Liver (tissue), 8 donors: ENCODE measurements at regions not wholly inside any gene's neighbourhood (a gene's known extent, or its start where the extent isn't known, plus 50 kb on each side); places are given as distances from the start of the nearest gene placed in this dataset.

Experiments
- DNase-seq: peaks from one replicate; pipeline ENCODE4 v3.0.0-alpha.2; 2017; ENCODE audit warnings: low spot score
- H3K27ac ChIP-seq, 2 donors: one replicate each; pipeline ENCODE4 v1.7.0; 2013; ENCODE audit warnings: inconsistent platforms in 2 of 2, low read length in 2 of 2, control low read depth in 1 of 2, low read depth in 1 of 2, mild to moderate bottlenecking in 1 of 2
- H3K27me3 ChIP-seq, 4 donors: one replicate each; pipeline versions ENCODE4 v1.6.1 to v1.7.0; 2013; ENCODE audit warnings: low read length in 3 of 4, inconsistent platforms in 1 of 4, mild to moderate bottlenecking in 1 of 4, moderate library complexity in 1 of 4; ENCODE audit not compliant: control insufficient read depth in 4 of 4, insufficient read depth in 4 of 4
- H3K36me3 ChIP-seq, 4 donors: one replicate each; pipeline versions ENCODE4 v1.6.1 to v1.7.0; 2013; ENCODE audit warnings: low read length in 3 of 4, mild to moderate bottlenecking in 3 of 4, low read depth in 1 of 4, moderate library complexity in 1 of 4; ENCODE audit not compliant: control insufficient read depth in 4 of 4, insufficient read depth in 3 of 4
- H3K4me1 ChIP-seq, 4 donors: one replicate each; pipeline versions ENCODE4 v1.6.1 to v1.7.0; 2013; ENCODE audit warnings: low read length in 3 of 4, mild to moderate bottlenecking in 3 of 4, moderate library complexity in 1 of 4; ENCODE audit not compliant: control insufficient read depth in 4 of 4, insufficient read depth in 4 of 4
- H3K4me3 ChIP-seq, 3 donors: one replicate each; pipeline versions ENCODE4 v1.6.1 to v1.7.0; 2013; ENCODE audit warnings: low read length in 3 of 3, control low read depth in 1 of 3, low read depth in 1 of 3, mild to moderate bottlenecking in 1 of 3
- H3K9ac ChIP-seq, 2 donors: one replicate each; pipeline ENCODE4 v1.7.0; 2013; ENCODE audit warnings: low read length in 2 of 2, mild to moderate bottlenecking in 2 of 2, moderate library complexity in 2 of 2, control low read depth in 1 of 2, low read depth in 1 of 2
- H3K9me3 ChIP-seq, 4 donors: one replicate each; pipeline versions ENCODE4 v1.6.1 to v1.7.0; 2013; ENCODE audit warnings: low read length in 3 of 4; ENCODE audit not compliant: control insufficient read depth in 4 of 4
- EGR1 ChIP-seq, 2 donors: IDR thresholded peaks; 2 replicates each; pipeline ENCODE4 v1.6.1; 2016 to 2018; ENCODE audit warnings: antibody characterized with exemption in 2 of 2, low read depth in 2 of 2
- FOXA1 ChIP-seq: IDR thresholded peaks from 2 replicates; pipeline ENCODE4 v1.6.1; 2016; ENCODE audit warnings: antibody characterized with exemption
- GABPA ChIP-seq, 2 donors: IDR thresholded peaks in 1 of 2; conservative IDR thresholded peaks in 1 of 2; 2 replicates each; pipeline ENCODE4 v1.6.1; 2016; ENCODE audit warnings: antibody characterized with exemption in 2 of 2, mild to moderate bottlenecking in 1 of 2, moderate library complexity in 1 of 2
- HNF4A ChIP-seq, 2 donors: conservative IDR thresholded peaks; 2 replicates each; pipeline ENCODE4 v1.6.1; 2016; ENCODE audit warnings: antibody characterized with exemption in 2 of 2, mild to moderate bottlenecking in 2 of 2
- JUND ChIP-seq, 2 donors: IDR thresholded peaks; 2 replicates each; pipeline ENCODE4 v1.6.1; 2016; ENCODE audit warnings: antibody characterized with exemption in 2 of 2
- NR2F2 ChIP-seq: IDR thresholded peaks from 2 replicates; pipeline ENCODE4 v1.6.1; 2016; ENCODE audit warnings: antibody characterized with exemption
- RXRA ChIP-seq, 2 donors: IDR thresholded peaks; 2 replicates each; pipeline ENCODE4 v1.6.1; 2017 to 2018; ENCODE audit warnings: antibody characterized with exemption in 2 of 2, mild to moderate bottlenecking in 1 of 2
- SP1 ChIP-seq: IDR thresholded peaks from 2 replicates; pipeline ENCODE4 v1.6.1; 2018; ENCODE audit warnings: antibody characterized with exemption, mild to moderate bottlenecking
- YY1 ChIP-seq: IDR thresholded peaks from 2 replicates; pipeline ENCODE4 v1.6.1; 2016; ENCODE audit warnings: antibody characterized with exemption, mild to moderate bottlenecking
- WGBS: extraction: QIAGEN DNeasy Blood & Tissue Kit; methylation state at CpG from one replicate; pipeline ENCODE4 v1.1.7; 2013; 5-methylcytosine and 5-hydroxymethylcytosine counted together
- TF ChIP-seq, protein P1 (sequence below): IDR thresholded peaks from 2 replicates; pipeline ENCODE4 v1.6.1; 2016; ENCODE audit warnings: antibody characterized with exemption, mild to moderate bottlenecking
- TF ChIP-seq, protein P2 (sequence below): fragments of 150-350 bp; IDR thresholded peaks from 2 replicates; pipeline ENCODE4 v1.5.1; 2017; ENCODE audit warnings: improper control_type of control experiment, low read depth, low read length; ENCODE audit not compliant: missing input control
- TF ChIP-seq, protein P3 (sequence below): IDR thresholded peaks from 2 replicates; pipeline ENCODE4 v1.6.1; 2016; ENCODE audit warnings: antibody characterized with exemption
- TF ChIP-seq, protein P4 (sequence below): IDR thresholded peaks from 2 replicates; pipeline ENCODE4 v1.6.1; 2016; ENCODE audit warnings: antibody characterized with exemption
- TF ChIP-seq, protein P5 (sequence below): IDR thresholded peaks from 2 replicates; pipeline ENCODE4 v1.6.1; 2016; ENCODE audit warnings: antibody characterized with exemption
- donor health status: healthy.
- donor health status: healthy.
- donor health status: healthy.
- donor health status: healthy.
- donor health status: healthy.

DNA sequence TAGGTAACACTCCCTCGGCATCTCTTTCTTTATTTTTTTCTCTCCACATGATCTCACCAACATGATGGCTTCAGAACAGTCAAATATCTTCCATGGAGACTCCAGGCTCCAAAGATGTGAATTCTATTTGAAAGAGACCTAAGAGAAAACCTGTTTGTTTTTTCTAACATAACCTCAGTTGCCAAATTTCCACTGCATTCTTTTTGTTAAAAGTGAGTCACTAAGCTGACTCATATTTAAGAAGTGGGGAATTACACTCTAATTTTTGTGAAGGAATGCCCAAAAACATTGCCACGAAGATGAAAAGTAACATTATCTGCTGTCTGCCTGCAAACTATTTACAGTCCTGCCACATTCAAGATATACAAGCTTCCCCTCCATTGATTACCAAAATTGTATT, 1337.6 kb downstream of the LRFN5 start (continued):
- TF ChIP-seq, protein P1, sequence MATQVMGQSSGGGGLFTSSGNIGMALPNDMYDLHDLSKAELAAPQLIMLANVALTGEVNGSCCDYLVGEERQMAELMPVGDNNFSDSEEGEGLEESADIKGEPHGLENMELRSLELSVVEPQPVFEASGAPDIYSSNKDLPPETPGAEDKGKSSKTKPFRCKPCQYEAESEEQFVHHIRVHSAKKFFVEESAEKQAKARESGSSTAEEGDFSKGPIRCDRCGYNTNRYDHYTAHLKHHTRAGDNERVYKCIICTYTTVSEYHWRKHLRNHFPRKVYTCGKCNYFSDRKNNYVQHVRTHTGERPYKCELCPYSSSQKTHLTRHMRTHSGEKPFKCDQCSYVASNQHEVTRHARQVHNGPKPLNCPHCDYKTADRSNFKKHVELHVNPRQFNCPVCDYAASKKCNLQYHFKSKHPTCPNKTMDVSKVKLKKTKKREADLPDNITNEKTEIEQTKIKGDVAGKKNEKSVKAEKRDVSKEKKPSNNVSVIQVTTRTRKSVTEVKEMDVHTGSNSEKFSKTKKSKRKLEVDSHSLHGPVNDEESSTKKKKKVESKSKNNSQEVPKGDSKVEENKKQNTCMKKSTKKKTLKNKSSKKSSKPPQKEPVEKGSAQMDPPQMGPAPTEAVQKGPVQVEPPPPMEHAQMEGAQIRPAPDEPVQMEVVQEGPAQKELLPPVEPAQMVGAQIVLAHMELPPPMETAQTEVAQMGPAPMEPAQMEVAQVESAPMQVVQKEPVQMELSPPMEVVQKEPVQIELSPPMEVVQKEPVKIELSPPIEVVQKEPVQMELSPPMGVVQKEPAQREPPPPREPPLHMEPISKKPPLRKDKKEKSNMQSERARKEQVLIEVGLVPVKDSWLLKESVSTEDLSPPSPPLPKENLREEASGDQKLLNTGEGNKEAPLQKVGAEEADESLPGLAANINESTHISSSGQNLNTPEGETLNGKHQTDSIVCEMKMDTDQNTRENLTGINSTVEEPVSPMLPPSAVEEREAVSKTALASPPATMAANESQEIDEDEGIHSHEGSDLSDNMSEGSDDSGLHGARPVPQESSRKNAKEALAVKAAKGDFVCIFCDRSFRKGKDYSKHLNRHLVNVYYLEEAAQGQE, result no peak
- no peak for TF ChIP-seq JUND (IDR thresholded peaks at IDR 0.05)
- no peak for TF ChIP-seq HNF4A (conservative IDR thresholded peaks at IDR 0.05)
- TF ChIP-seq, protein P2, sequence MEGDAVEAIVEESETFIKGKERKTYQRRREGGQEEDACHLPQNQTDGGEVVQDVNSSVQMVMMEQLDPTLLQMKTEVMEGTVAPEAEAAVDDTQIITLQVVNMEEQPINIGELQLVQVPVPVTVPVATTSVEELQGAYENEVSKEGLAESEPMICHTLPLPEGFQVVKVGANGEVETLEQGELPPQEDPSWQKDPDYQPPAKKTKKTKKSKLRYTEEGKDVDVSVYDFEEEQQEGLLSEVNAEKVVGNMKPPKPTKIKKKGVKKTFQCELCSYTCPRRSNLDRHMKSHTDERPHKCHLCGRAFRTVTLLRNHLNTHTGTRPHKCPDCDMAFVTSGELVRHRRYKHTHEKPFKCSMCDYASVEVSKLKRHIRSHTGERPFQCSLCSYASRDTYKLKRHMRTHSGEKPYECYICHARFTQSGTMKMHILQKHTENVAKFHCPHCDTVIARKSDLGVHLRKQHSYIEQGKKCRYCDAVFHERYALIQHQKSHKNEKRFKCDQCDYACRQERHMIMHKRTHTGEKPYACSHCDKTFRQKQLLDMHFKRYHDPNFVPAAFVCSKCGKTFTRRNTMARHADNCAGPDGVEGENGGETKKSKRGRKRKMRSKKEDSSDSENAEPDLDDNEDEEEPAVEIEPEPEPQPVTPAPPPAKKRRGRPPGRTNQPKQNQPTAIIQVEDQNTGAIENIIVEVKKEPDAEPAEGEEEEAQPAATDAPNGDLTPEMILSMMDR, result no peak
- TF ChIP-seq NR2F2, result no peak
- no peak for TF ChIP-seq EGR1 (IDR thresholded peaks at IDR 0.05; ENCODE audit: low read depth in 2 of 2)
- no peak for TF ChIP-seq RXRA (IDR thresholded peaks at IDR 0.05)

DNA sequence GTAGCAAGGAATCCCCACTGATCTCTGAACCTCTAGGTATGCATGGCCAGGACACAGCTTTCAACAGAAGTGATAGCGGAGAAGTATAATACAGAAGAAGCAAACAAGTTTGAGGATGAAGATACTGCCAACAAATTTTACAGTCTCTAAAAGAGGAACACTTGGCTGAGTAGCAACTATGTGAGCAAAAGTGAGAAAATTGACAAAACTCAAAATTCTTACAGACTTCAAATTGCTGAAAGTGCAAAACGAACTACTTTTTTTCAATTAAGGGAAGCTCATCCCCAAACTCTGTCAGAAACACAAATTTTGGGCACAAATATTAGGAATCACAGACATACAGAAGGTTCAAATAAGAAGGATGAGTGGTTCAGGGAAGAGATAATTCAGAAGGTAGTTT, 1324.6 kb downstream of the LRFN5 start:
- no peak overlapping the region for H3K27ac ChIP-seq
- DNase-seq, result no peak
- H3K27me3 ChIP-seq, result no peaks in the 10 kb centered on the region
- H3K9me3 ChIP-seq, result no peaks in the 10 kb centered on the region
- WGBS, result 68% methylated on average over 2 of the region's 2 CpGs
- H3K4me1 ChIP-seq, result no peaks in the 10 kb centered on the region
- H3K36me3 ChIP-seq, result no peaks in the 10 kb centered on the region
- TF ChIP-seq, protein P1, result no peak
- no peak for TF ChIP-seq SP1
- TF ChIP-seq, protein P3, sequence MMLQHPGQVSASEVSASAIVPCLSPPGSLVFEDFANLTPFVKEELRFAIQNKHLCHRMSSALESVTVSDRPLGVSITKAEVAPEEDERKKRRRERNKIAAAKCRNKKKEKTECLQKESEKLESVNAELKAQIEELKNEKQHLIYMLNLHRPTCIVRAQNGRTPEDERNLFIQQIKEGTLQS, result no peak
- no peak for TF ChIP-seq NR2F2
- TF ChIP-seq JUND (IDR thresholded peaks at IDR 0.05), result no peak
- no peak for TF ChIP-seq GABPA (IDR thresholded peaks at IDR 0.05 in 1 of 2, conservative IDR thresholded peaks at IDR 0.05 in 1 of 2)
- TF ChIP-seq, protein P4, sequence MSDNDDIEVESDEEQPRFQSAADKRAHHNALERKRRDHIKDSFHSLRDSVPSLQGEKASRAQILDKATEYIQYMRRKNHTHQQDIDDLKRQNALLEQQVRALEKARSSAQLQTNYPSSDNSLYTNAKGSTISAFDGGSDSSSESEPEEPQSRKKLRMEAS, result no peak
- TF ChIP-seq, protein P2, result no peak
- no peak for TF ChIP-seq EGR1 (IDR thresholded peaks at IDR 0.05; ENCODE audit: low read depth in 2 of 2)
- no peak for TF ChIP-seq YY1
- TF ChIP-seq, protein P5, sequence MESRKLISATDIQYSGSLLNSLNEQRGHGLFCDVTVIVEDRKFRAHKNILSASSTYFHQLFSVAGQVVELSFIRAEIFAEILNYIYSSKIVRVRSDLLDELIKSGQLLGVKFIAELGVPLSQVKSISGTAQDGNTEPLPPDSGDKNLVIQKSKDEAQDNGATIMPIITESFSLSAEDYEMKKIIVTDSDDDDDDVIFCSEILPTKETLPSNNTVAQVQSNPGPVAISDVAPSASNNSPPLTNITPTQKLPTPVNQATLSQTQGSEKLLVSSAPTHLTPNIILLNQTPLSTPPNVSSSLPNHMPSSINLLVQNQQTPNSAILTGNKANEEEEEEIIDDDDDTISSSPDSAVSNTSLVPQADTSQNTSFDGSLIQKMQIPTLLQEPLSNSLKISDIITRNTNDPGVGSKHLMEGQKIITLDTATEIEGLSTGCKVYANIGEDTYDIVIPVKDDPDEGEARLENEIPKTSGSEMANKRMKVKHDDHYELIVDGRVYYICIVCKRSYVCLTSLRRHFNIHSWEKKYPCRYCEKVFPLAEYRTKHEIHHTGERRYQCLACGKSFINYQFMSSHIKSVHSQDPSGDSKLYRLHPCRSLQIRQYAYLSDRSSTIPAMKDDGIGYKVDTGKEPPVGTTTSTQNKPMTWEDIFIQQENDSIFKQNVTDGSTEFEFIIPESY, result no peak
- no peak for TF ChIP-seq FOXA1
- TF ChIP-seq RXRA (IDR thresholded peaks at IDR 0.05), result no peak
- H3K9ac ChIP-seq, result no peak overlapping the region
- H3K4me3 ChIP-seq, result no peak overlapping the region
